PC-3 (cell line): ENCODE measurements at regions not wholly inside any gene's neighbourhood (a gene's known extent, or its start where the extent isn't known, plus 50 kb on each side); places are given as distances from the start of the nearest gene placed in this dataset.

Experiments used
- CTCF ChIP-seq: fragments of 300-600 bp; sonication (generic); conservative IDR thresholded peaks from 2 replicates; pipeline ENCODE4 v1.5.1; 2017; ENCODE audit warnings: antibody characterized with exemption, low read depth, mild to moderate bottlenecking, low read length
- EZH2phosphoT487 ChIP-seq: fragments of 300-600 bp; sonication (generic); IDR thresholded peaks from 2 replicates; pipeline ENCODE4 v1.6.1; 2018; ENCODE audit warnings: mild to moderate bottlenecking, antibody characterized with exemption, low read length, borderline replicate concordance

- TF ChIP-seq CTCF (no peak), EZH2phosphoT487 (no peak)
Measured at GRCh38 chr22:22378446-22379415, 129.8 kb downstream of the ZNF280B start.
